ENCODE measurements at regions not wholly inside any gene's neighbourhood (a gene's known extent, or its start where the extent isn't known, plus 50 kb on each side); places are given as distances from the start of the nearest gene placed in this dataset.

GRCh38 chr7:142391191-142391992, 133.5 kb upstream of the PRSS58 start:
- DNase-seq (peak in 1 of 2 donors; percentile 23), ATAC-seq (ENCODE audit: low FRiP score in 2 of 2) (peak in 1 of 2 donors; percentile 11)
- Histone ChIP-seq H3K4me1 (no peaks in the 10 kb centered on the region), H3K9me3 (no peaks in the 10 kb centered on the region), H3K27me3 (no peaks in the 10 kb centered on the region), H3K27ac (no peak overlapping the region), H3K36me3 (no peaks in the 10 kb centered on the region), H3K4me3 (no peak overlapping the region)
- WGBS, 2 donors: 67 to 75% methylated on average over 6 of the region's 6 CpGs
- no peak for TF ChIP-seq POLR2AphosphoS5 (IDR thresholded peaks at IDR 0.05)
- no peak for TF ChIP-seq EP300 (IDR thresholded peaks at IDR 0.05)
- TF ChIP-seq CTCF (IDR thresholded peaks at IDR 0.05): no peak
- no peak for TF ChIP-seq POLR2A (IDR thresholded peaks at IDR 0.05)

- Histone ChIP-seq H3K4me3 (no peak overlapping the region), H3K27me3 (no peaks in the 10 kb centered on the region), H3K27ac (no peak overlapping the region), H3K36me3 (no peaks in the 10 kb centered on the region), H3K4me1 (peaks cover 0 to 4% (median 2%) of the 10 kb centered on the region in 4 donors), H3K9me3 (no peaks in the 10 kb centered on the region)
- no peak for TF ChIP-seq POLR2AphosphoS5 (IDR thresholded peaks at IDR 0.05)
- no peak for TF ChIP-seq EP300 (IDR thresholded peaks at IDR 0.05)
- TF ChIP-seq POLR2A (IDR thresholded peaks at IDR 0.05): no peak
- no peak for TF ChIP-seq CTCF (IDR thresholded peaks at IDR 0.05)
- ATAC-seq (ENCODE audit: low FRiP score in 2 of 2): no peak
- 63 to 75% methylated on average over 7 of the region's 7 CpGs for WGBS, 2 donors
- no peak for DNase-seq
Measured at GRCh38 chr7:142389544-142389943, 131.7 kb upstream of the PRSS58 start.

DNA sequence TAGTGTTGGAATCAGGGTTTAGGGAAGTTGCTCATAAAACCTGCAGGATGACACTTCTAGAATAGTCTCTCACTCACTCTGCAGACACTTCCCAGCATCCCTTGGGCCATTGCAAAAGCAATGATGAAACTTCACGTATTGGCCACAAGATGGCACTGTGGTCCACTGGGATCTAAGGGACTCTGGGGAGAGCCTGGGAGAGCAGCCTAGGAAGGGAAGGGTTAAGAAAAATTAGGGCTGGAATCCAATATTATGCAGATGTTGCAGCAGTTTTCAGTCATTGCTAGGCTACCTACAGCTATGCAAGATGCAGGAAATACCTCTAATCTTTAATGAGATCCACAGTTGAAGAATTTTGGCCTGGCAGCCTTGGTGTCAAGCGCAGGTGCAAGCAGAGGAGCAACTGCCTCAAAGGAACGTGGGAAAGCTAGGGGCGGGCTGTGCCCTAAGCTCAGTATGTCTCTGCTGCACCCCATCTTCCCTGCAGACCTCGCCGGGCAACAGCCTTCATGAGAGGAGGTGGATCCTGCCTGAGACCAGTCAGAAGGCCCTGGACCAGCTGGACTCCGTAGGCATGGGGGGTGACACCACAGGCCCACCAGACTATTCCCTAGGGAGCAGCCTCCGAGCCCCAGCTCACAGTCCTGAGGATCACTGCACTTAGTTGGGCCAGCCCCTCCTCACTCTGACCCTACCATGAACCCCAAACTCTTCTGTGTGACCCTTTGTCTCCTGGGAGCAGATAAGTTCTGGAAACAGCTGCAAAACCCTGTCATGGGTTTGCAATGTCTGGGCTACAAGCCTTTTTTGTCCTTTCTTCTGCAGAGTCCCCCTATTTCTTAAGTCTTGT, 127.9 kb upstream of the PRSS58 start:
- Histone ChIP-seq H3K9me3 (no peaks in the 10 kb centered on the region), H3K4me1 (peaks cover 0 to 4% (median 2%) of the 10 kb centered on the region in 4 donors), H3K27me3 (no peaks in the 10 kb centered on the region), H3K36me3 (no peaks in the 10 kb centered on the region), H3K4me3 (no peak overlapping the region), H3K27ac (no peak overlapping the region)
- TF ChIP-seq POLR2AphosphoS5 (IDR thresholded peaks at IDR 0.05) (no peak), CTCF (IDR thresholded peaks at IDR 0.05) (peak; percentile 36 to 62 (median 49))
- 38 to 55% methylated on average over 7 to 8 of the region's 8 CpGs for WGBS, 2 donors
- peak; percentile 66 to 85 for ATAC-seq (ENCODE audit: low FRiP score in 2 of 2)
- peak in 1 of 2 donors; percentile 48 for DNase-seq

DNA sequence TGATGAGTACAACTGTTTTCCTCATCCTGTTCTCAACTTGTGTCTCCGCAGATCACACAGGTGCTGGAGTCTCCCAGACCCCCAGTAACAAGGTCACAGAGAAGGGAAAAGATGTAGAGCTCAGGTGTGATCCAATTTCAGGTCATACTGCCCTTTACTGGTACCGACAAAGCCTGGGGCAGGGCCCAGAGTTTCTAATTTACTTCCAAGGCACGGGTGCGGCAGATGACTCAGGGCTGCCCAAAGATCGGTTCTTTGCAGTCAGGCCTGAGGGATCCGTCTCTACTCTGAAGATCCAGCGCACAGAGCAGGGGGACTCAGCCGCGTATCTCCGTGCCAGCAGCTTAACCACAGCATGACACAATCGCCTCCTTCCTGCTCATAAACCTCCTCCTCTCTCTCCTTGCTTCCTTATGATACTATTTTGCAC, 126.7 kb upstream of the PRSS58 start:
- TF ChIP-seq EP300 (IDR thresholded peaks at IDR 0.05) (no peak), POLR2AphosphoS5 (IDR thresholded peaks at IDR 0.05) (no peak), CTCF (IDR thresholded peaks at IDR 0.05) (no peak), POLR2A (IDR thresholded peaks at IDR 0.05) (no peak)
- H3K4me1 ChIP-seq: peaks cover 0 to 4% (median 2%) of the 10 kb centered on the region in 4 donors
- 42 to 48% methylated on average over 11 of the region's 11 CpGs for WGBS, 2 donors
- DNase-seq (peak in 1 of 2 donors; percentile 37), ATAC-seq (ENCODE audit: low FRiP score in 2 of 2) (peak in 1 of 2 donors; percentile 88)
- H3K27me3 ChIP-seq: no peaks in the 10 kb centered on the region
- no peaks in the 10 kb centered on the region for H3K9me3 ChIP-seq
- H3K36me3 ChIP-seq: no peaks in the 10 kb centered on the region
- no peak overlapping the region for H3K4me3 ChIP-seq
- H3K27ac ChIP-seq: peak overlapping the region in 1 of 4 donors; percentile 30

Data from upper lobe of left lung (tissue), 6 donors.